GM19452 (cell line): ENCODE measurements at regions not wholly inside any gene's neighbourhood (a gene's known extent, or its start where the extent isn't known, plus 50 kb on each side); places are given as distances from the start of the nearest gene placed in this dataset.
"Not testable (repeated sequence)": the region's sequence is repeated elsewhere in the genome, so short reads cannot be mapped to it uniquely, and the experiment has no call there.

Source experiments
- ATAC-seq: cut with Tn5 transposase; IDR thresholded peaks from one replicate; pipeline ENCODE4 v1.9.1; 2021; ENCODE audit not compliant: unreplicated experiment

DNA sequence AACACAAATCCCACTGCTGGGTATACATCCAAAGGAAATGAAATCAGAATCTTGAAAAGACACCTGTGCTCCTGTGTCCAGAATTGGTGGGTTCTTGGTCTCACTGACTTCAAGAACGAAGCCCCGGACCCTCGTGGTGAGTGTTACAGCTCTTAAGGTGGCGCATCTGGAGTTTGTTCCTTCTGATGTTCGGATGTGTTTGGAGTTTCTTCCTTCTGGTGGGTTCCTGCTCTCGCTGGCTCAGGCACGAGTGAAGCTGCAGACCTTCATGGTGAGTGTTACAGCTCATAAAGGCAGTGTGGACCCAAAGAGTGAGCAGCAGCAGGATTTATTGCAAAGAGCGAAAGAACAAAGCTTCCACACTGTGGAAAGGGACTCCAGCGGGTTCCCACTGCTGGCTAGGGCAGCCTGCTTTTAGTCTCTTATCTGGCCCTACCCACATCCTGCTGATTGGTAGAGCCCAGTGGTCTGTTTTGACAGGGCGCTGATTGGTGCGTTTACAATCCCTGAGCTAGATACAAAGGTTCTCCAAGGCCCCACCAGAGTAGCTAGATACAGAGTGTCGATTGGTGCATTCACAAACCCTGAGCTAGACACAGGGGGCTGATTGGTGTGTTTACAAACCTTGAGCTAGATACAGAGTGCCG lies 80.0 kb upstream of the RGPD4 start:
- not testable (repeated sequence) for ATAC-seq

DNA sequence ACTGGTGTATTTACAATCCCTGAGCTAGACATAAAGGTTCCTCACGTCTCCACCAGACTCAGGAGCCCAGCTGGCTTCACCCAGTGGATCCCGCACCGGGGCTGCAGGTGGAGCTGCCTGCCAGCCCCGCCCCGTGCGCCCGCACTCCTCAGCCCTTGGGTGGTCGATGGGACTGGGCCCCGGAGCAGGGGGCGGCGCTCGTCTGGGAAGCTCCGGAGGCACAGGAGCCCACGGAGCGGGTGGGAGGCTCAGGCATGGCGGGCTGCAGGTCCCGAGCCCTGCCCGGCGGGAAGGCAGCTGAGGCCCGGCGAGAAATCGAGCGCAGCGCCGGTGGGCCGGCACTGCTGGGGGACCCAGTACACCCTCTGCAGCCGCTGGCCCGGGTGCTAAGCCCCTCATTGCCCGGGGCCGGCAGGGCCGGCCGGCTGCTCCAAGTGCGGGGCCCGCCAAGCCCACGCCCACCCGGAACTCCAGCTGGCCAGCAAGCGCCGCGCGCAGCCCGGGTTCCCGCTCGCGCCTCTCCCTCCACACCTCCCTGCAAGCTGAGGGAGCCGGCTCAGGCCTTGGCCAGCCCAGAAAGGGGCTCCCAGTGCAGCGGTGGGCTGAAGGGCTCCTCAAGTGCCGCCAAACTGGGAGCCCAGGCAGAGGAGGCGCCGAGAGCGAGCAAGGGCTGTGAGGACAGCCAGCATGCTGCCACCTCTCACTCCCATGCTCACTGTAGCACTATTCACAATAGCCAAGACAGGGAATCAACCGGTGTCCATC lies 79.3 kb upstream of the RGPD4 start:
- ATAC-seq = not testable (repeated sequence)

GRCh38 chr2:107747964-107748583 lies 78.6 kb upstream of the RGPD4 start:
- ATAC-seq = no peak

- no peak for ATAC-seq
Measured at GRCh38 chr2:107751936-107752335, 74.8 kb upstream of the RGPD4 start.

DNA sequence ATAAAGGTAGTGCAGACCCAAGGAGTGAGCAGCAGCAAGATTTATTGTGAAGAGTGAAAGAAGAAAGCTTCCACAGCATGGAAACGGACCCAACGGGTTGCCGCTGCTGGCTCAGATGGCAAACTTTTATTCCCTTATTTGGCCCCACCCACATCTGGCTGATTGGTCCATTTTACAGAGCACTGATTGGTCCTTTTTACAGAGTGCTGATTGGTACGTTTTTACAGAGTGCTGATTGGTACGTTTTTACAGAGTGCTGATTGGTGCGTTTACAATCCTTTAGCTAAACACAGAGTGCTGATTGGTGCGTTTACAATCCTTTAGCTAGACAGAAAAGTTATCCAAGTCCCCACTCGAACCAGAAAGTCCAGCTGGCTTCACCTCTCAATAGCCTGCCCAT lies 72.9 kb upstream of the RGPD4 start:
- not testable (repeated sequence) for ATAC-seq

DNA sequence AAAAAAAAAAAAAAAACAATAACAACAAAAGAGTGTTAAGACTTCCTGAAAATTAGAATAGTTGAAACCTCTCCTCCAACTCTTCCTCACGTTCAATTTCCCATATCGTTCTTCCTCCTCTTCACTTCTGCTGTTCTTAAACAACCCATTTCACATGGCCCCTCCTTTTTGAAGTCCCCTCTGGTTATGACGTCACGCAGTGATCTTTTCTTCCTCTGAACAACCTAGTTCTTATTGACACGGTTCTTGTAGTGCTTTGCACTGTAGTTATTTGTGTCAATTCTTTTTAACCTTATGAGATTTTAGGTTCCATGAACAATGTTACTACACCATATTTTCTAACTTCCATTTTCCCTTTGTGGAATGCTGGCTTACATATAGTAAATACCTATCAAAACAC lies 69.5 kb upstream of the RGPD4 start:
- no peak for ATAC-seq

DNA sequence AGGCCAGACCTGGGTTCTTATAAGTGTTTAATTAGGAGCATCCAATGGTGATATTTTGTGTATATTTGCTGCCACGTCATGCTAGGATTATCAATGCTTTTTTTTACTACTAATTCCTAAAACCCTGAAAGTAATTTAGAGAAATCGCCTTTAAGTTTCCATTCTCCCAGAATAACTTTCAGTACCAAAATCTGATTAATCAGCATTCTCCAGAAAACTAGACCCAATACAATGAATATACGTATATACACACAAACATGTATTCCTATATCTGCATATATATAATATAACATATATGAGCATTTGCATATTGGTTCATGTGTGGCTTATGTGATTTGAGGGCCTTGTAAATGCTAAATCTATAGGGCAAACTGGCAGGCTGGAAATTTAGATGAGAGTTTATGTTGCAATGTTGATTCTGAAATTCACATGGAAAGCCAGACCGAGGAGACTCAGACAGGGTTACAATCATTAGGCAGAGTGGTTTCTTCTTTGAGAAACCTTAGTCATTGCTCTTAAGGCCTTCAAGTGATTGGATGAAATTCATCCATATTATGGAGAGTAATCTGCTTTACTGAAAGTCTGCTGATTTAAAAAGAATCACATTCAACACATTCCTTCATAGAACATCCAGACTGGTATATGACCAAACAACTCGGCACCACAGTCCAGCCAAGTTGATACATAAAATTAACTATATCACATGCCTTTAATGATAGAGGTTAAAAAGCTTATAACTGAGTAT lies 65.9 kb upstream of the RGPD4 start:
- no peak for ATAC-seq

DNA sequence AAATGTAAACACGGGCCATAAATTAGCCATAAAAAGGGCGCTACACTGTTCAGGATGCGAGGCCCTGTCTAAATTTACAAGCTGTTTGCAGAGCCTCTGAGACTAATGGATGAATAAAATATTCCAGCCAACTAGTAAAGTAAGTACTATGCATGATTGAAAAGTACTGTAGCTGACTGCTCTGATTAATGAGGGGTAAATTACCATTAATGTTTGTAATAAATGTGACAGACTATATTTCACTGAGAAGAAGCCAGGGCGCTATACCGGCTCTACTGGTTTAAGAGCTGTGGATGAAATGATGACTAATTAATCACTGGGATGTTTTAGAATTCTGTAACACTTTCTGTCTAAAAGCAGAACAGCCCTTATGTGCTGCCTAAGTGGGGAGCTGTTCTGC lies 54.3 kb upstream of the RGPD4 start:
- ATAC-seq = no peak

DNA sequence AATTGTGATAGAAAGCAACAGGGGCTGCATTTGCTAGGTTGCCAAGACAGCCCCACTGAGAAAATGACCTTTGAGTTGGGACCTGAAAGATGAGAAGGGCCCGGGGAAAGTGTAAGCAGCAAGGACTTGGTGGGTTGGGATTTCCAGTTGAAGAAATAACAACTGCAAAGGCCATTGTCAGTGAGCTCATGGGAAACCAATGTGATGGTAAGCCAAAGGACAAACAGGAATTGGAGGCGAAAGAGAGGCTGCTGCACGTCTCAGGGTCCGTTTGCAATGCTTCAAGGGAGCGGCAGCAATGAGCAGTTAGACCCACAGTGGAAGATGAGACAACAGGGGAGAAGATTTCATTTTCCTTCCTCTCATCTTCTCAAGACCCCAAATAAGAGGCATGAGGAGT lies 51.5 kb upstream of the RGPD4 start:
- ATAC-seq = no peak

- ATAC-seq = no peak
Measured at GRCh38 chr2:107775791-107776190, 50.9 kb upstream of the RGPD4 start.

DNA sequence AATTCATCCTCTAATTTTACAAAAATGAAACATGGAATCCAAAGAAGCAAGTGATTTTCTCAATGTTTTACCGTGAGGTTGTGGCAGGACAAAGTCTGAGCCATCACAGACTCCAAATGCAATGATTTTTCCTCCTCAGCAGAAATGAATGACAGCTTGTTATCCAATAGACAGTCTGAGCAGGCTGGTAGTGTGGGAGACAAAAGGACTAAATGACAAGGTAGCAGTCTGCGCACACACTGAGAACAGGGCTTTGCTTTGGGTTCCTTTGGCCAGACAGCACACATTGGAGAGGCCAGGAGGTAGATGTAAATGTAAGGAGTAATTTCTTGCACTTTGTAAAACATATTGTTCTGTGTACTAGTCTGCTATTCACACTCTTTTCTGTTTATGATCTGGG lies 50.3 kb upstream of the RGPD4 start:
- no peak for ATAC-seq
